ENCODE measurements at regions not wholly inside any gene's neighbourhood (a gene's known extent, or its start where the extent isn't known, plus 50 kb on each side); places are given as distances from the start of the nearest gene placed in this dataset.
"Not testable (repeated sequence)": the region's sequence is repeated elsewhere in the genome, so short reads cannot be mapped to it uniquely, and the experiment has no call there.

DNA sequence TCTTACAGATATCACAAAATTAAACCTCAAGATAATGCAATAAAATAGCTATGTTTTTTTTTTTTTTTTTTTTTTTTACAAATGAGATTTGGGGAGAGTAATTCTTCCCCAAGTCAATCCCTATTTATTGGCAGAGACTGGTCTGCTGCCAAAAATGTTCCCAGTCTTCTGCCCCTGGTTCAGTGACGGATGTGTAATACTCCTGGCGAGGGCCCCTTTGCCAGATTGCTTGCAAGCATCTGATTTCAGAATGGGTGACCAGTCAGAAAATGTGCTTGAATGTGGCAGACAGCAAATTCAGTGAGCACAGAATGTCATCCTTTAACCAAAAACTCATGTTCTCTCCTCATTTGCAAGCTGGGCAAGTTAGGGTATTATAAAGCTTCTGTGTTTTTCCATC lies 363.8 kb upstream of the MTNR1B start:
- DNase-seq (ENCODE audit: low read depth, low spot score) = no peak

DNA sequence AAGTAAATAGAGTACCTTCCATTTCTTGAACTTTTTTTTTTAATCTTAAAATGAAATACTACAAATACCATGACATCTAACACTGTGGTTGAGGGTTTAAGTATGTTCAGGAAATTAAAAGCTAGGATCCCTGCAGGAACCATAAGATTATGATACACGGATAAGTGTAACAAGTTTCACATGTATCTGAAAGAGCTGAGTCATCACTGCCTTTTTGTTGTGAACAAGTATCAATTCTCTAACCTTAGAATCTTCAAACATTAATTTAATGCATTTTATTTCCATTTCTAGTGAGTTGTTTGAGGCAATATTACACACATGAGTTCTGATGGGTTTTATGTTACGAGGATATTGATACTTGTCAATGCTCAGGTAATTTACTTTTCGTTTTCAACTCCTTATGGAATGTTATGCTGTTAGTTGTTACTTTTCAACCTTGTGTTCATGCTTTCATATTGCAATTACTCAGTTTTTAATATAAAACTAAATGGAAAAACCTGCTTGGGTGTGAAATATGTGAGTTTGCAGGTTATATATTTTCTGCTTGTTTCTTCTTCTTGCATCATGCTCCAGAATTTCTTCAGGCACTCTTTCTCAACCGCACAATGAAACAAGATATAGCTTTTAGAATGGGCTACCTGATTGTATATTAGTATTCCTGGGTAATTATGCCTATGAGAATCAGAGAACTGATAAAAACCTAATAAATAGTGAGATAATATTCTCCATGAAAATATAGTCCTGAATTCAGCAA lies 361.3 kb upstream of the MTNR1B start:
- DNase-seq (ENCODE audit: low read depth, low spot score) = no peak

DNA sequence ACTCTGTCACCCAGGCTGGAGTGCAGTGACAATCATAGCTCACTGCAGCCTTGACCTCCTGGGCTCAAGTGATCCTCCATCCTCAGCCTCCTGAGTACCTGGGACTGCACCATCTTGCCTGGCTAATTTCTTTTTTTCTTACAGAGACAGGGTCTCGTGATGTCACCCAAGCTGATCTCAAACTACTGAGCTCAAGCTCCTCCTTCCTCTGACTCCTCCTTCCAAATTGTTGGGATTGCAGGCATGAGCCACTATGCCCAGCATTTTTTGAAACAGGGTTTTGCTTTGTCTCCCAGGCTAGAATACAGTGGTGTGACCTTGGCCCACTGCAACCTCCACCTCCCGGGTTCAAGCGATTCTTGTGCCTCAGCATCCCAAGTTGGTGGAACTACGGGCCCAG lies 358.3 kb upstream of the MTNR1B start:
- no peak for DNase-seq (ENCODE audit: low read depth, low spot score)

DNA sequence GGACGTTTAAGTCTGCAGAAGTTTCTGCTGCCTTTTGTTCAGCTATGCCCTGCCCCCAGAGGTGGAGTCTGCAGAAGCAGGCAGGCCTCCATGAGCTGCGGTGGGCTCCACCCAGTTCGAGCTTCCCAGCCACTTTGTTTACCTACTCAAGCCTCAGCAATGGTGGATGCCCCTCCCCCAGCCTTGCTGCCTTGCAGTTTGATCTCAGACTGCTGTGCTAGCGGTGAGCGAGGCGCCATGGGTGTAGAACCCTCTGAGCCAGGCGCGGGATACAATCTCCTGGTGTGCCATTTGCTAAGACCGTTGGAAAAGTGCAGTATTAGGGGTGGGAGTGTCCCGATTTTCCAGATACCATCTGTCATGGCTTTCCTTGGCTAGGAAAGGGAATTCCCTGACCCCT lies 351.4 kb upstream of the MTNR1B start:
- DNase-seq (ENCODE audit: low read depth, low spot score) = not testable (repeated sequence)

GRCh38 chr11:92623055-92623454 lies 346.4 kb upstream of the MTNR1B start:
- no peak for DNase-seq (ENCODE audit: low read depth, low spot score)

- no peak for DNase-seq (ENCODE audit: low read depth, low spot score)
Measured at GRCh38 chr11:92625894-92626293, 343.6 kb upstream of the MTNR1B start.

- no peak for DNase-seq (ENCODE audit: low read depth, low spot score)
Measured at GRCh38 chr11:92626624-92627023, 342.8 kb upstream of the MTNR1B start.

GRCh38 chr11:92627615-92628256 lies 341.7 kb upstream of the MTNR1B start:
- no peak for DNase-seq (ENCODE audit: low read depth, low spot score)

- no peak for DNase-seq (ENCODE audit: low read depth, low spot score)
Measured at GRCh38 chr11:92628401-92629292, 340.8 kb upstream of the MTNR1B start.

- no peak for DNase-seq (ENCODE audit: low read depth, low spot score)
Measured at GRCh38 chr11:92632495-92632894, 337.0 kb upstream of the MTNR1B start.

DNA sequence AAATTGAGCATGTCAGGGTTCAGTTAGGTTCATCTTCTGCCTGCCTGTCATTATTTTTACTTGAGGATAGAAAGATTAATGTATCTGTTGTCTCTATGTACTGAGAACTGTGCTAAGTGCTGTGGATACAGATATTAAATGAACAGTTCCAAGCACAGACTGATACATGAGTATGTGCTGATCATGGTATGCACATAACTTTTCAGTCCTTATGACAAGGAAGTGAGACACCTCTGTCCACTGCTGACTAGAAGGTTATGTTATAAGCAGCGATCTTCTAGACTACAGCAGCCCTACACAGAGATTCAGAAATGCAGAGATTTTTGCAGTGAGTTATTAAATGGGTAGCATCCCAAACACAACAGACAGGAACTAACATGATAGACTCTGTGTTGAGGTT lies 335.6 kb upstream of the MTNR1B start:
- no peak for DNase-seq (ENCODE audit: low read depth, low spot score)

- no peak for DNase-seq (ENCODE audit: low read depth, low spot score)
Measured at GRCh38 chr11:92636543-92637188, 332.8 kb upstream of the MTNR1B start.

GRCh38 chr11:92638678-92639077 lies 330.8 kb upstream of the MTNR1B start:
- no peak for DNase-seq (ENCODE audit: low read depth, low spot score)

GRCh38 chr11:92642177-92642931 lies 327.1 kb upstream of the MTNR1B start:
- no peak for DNase-seq (ENCODE audit: low read depth, low spot score)

DNA sequence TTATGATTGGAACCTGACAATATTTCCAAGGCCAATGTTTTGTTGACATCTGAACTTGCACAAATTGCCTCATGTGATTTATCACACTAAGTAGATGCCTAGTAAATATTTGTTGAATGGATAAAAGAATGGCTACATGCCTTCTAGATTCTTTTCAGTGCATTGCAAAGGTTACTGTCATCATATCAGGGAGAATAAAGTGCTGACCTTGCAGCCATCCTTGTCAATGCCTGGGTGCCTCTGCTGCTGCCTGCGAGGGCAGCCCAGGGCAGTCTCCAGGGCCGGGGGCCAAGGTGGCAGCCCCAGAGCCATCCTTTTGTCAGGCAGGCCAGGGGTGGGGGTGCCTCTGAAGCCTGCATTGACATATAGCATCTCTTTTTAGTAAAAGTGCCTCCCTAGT lies 325.6 kb upstream of the MTNR1B start:
- no peak for DNase-seq (ENCODE audit: low read depth, low spot score)

DNA sequence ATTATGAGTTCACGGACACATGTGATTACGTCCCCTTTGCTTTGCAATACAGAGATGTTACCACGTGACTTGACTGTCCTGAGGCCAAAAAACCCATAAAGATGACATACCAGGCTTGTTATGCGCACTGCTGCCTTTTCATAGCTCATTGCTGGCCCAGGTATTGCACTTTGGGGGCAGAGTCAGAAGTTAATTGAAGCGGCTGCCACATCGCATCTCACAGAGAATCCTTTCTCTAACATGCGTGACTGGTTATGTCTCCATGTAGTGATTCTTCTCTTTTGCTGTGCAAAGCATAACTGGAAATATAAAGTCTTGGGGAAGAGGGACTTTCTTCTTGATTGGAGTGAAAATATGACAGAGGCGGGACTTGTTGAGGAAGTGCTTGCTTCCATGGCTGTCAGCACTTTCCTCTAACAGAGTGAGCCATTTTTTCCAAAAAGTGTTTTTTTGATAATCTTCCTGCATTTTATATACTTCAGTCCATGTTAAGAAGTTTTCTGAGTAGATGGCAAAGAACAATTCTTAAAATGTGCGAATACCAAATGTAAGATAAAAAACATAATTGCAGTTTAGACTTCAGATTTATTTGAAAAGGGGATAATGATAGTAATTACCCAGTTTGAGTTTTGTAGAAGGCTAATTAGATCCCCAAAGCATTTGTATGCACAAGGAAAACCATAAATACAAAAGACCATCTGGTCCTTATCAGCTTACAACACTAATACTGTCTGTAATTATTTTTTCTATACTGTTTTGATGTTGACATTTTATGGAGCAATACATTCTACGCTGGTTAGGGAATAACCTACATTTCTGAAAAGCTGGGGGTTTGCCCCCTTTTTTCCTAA lies 324.6 kb upstream of the MTNR1B start:
- no peak for DNase-seq (ENCODE audit: low read depth, low spot score)

DNA sequence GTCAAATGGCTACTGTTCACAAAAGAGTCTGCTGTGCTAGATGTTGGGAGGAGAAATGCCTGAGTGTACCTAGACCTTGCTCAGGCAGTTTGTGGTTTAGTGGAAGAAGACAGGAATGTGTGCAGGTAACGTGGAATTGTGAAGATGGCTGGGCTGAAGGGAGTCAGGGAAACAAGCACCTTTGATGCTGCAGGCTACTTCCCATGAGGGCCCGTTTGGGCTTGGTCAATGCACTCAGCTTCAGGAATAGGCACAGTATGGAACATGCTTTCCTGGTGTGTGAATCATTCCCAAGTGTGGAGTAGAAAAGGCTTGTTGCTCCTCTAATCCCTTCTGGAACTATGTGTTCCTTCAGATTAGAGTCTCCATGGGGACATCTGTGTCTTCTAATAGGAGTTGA lies 318.3 kb upstream of the MTNR1B start:
- DNase-seq (ENCODE audit: low read depth, low spot score) = no peak

GRCh38 chr11:92653454-92653853 lies 316.0 kb upstream of the MTNR1B start:
- no peak for DNase-seq (ENCODE audit: low read depth, low spot score)

- DNase-seq (ENCODE audit: low read depth, low spot score) = no peak
Measured at GRCh38 chr11:92656783-92657182, 312.7 kb upstream of the MTNR1B start.

DNA sequence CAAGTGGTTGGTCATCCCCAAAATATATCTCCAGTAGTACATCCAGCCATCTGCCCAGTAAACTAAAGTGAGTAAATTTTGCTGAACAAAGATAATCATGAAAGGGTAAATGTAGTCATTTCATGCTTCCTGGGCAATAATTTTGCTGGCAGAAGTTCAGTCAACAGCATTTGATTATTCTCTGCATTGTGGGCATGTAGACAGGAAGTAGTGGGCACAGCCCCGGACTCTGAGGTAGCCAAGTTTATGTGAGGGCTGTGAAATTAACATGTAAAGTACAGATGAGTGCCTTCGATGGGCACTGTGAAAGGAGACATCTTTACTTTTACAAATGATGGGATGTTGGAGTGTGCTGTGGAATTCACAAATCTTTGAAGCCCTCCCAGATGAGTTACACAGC lies 312.2 kb upstream of the MTNR1B start:
- no peak for DNase-seq (ENCODE audit: low read depth, low spot score)
